GM21737 (cell line): ENCODE measurements at regions not wholly inside any gene's neighbourhood (a gene's known extent, or its start where the extent isn't known, plus 50 kb on each side); places are given as distances from the start of the nearest gene placed in this dataset.
"Not testable (repeated sequence)": the region's sequence is repeated elsewhere in the genome, so short reads cannot be mapped to it uniquely, and the experiment has no call there.

Source experiments
- ATAC-seq: cut with Tn5 transposase; IDR thresholded peaks from one replicate; pipeline ENCODE4 v1.9.1; 2021; ENCODE audit warnings: mild to moderate bottlenecking, moderate library complexity; ENCODE audit not compliant: unreplicated experiment

DNA sequence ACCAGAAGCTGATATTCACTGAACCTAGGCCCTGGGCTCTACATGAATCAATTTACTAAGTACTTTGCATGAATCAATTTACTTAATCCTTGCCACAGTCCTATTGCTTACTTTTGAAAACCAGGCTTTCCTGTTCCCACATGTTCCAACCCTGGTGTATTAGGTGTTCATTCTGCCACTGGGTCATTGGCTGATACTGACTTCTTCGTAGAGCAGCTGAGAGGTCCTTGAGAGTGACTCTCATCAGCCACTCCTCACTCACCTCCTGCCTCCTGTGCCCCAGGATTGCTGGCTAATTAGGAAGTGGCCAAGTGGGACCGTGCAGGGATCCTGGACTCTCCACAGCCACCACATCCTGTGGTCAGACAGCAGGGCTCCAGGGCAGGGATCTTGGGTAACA is 109.5 kb upstream of the CXorf66 start:
- not testable (repeated sequence) for ATAC-seq

DNA sequence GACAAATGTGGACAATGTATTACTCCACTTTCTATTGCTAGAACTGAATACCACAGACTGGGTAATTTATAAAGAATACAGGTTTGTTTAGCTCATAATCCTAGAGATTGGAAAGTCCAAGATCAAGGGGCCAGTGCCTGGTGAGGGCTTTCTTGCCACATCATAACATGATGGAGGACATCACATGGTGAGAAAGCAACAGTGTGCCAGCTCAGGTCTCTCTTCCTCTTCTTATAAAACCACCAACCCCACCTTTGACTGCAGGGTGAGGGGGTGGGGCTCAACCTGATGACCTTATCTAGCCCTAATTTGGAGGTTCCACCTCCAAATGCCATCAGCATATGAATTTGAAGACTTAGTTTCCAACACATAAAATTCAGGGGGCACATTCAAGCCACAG is 105.7 kb upstream of the CXorf66 start:
- no peak for ATAC-seq

DNA sequence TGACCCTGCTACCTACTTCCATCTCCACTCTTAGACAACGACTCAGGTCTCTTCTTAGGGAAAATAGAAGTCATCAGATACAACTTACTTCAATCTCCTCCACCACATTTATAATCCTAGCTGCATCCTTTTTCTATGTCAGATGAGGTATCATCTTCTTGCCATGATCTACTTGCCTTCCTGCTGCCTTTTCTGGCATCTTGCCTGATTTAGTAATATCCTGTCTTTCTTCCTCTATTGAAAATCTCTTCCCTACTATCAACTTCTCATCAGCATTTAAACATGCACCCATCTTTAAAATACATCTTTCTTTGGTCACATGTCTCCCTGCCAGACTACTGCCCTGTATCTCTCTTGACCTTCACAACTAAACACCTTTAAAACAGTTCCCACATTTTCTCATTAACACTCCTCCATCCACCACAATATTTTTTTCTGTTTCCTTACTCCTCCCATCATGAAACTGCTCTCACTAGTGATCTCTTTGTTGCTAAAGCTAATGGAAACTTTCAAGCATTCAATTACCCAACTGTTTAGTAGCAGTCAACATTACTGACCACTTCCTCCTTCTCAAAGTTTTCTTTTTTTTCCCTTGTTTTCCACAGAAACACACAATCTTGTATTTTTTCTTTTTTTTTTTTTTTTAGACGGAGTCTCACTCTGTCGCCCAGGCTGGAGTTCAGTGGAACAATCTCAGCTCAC is 100.8 kb upstream of the CXorf66 start:
- ATAC-seq: no peak

DNA sequence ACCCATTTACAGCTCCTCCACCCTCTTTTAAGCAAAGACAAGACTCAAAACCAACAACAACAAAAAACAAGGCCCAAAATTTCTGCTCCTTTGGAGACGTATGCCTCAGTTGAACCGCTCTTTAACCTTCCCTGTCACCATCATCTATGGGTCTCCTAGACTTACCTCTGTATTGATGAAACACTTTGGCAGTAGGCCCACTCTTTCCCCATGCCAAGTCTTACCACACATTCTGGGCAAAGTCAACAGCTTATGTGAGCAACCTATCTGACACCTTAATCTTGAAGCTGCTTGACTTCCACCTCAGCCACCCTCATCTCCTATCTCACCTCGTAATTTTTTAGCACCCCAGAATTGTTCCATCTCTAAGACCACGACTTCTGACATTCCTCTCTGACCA is 99.7 kb upstream of the CXorf66 start:
- no peak for ATAC-seq

DNA sequence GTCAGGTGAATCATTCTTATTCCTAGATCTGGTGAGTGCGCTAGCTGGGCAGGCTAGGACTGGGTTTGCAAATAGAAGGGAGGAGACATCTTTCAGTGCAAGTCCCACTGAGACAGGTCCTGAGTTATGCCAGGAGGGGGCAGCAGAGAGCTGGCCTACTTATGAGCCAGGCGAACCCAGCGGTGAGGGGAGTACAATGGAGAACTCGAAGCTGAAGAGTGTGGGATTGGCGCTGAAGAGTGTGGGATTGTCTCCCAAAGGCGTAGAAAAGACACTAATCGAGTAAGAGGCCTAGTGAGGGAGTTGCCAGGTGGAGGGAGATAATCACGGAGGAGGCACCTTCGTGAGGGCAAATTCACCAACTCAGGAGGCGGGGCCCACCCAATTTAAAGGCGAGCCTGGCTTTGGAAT is 91.7 kb upstream of the CXorf66 start:
- no peak for ATAC-seq

DNA sequence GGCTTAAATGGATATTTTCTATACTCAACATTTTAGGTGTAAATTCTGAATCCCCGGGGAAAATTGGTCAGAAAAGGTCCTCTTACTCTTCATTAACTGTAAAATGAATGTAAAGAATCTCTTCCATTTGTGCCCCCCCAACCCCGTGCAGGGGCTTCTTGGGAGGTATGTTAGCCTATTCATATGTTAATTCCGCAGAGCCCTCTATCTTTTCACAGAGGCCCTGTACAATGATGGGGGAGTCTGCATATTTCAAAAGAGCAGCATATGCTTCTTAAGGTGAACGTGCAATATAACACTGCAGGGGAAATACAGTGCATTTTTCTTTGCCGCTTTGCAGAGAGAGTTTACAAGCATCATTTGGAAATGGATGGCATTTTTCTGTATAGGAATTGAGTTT is 88.5 kb upstream of the CXorf66 start:
- ATAC-seq: no peak

DNA sequence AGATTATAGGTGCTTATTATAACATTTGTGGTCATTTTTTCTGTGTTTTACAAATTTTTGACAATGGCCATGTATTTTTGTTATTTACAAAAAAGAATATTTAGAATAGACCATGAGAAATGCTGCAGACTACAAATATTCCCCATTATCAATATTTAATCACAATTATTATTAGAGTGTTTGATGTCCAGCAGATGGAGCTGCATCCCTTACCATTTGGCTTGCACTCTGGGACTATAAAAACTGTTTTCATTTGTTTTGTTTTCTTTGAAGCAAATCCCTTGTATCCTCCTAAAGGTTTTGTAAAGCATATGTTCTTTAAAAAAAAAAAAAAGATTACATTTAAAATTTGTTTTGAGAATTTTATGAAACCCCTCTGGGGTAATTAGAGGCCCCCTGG is 85.6 kb upstream of the CXorf66 start:
- no peak for ATAC-seq

DNA sequence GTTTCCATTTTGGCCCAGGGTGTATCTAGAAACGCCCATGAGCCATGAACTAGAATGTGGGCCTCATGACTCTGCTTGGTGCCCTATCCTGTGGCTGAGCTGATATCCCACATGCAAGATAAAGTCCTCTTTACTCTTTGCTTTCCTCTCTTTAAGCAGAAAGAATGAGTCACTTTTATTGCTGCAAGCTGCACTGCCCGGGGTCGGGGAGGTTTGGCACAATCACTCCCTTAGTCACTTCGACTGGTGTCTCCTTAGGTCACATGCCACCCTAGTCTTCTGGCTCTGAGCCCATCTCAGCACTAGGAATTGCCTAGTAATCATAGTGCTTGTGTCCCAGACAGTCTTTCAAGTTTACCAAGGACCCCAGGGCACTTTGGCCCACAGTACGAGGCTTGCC is 75.1 kb upstream of the CXorf66 start:
- ATAC-seq: no peak

DNA sequence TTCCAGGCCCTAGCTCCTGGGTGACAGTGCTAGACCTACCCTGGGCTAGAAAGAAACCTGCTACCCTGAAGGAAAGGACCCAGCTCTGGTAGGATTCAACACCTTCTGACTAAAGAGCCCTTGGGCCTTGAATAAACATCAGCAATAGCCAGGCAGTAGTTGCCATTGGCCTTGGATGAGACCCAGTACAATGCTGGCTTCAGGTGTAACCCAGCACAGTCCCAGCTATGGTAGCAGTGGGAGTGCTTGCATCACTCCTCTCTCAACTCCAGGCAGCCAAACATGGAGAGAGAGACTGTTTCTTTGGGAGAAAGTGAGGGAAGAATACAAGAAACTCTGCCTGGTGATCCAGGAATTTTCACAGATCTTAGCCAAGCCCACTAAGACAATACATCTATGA is 73.5 kb upstream of the CXorf66 start:
- no peak for ATAC-seq

DNA sequence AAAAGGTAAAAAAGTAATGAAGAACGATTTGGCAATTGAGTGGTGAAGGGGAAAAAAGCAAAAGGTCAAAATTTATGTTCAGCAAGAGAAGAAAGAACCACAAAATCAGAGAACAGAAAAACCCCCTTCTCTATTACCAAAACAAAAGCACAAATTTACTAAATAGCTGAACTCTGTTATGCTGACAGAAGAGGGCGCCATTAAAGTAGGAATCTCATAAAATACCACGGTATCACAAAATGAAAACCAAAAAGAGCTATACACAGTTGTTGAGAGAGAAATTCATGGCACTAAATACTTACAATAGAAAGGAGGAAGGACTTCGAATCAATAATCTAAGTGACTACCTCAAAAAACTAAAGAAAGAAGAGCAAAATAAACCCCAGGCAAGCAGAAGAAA is 69.6 kb upstream of the CXorf66 start:
- ATAC-seq: no peak

DNA sequence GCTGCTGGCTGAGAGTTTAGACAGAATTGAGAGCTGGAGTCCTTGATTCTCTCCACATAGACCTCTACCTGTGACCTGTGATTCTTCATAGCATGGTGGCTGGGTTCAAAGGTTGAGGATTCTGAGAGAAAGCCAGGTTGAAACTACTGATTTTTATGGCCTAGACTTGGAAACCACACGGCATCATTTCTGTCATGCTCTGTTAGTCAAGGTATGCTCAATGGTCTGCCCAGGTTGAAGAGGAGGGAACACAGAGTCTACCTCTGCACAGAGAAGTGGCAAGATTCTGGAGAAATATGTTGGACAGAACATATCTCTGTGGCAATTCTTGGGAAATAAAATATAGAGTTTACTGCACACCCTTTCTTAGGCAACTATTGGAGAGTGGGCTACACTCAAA is 57.2 kb upstream of the CXorf66 start:
- ATAC-seq: no peak

DNA sequence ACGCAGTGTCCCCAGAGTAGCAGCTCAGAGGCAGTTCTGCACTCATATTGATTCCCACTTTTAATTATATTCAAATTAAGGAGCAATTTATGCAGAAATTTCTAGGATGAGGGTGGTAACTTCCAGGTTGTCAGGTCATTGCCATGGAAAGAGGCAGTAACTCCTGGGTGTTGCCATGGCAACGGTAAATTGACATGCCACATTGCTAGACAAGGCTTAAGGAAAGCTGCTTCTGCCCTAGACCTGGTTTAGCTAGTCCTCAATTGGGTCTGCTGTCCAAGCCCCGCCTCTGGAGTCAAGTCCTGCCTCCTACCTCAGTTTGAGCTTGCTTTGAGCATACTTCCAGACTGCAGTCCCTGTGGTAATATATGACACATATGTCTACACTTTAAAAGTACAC is 53.8 kb upstream of the CXorf66 start:
- not testable (repeated sequence) for ATAC-seq
